ENCODE measurements at regions not wholly inside any gene's neighbourhood (a gene's known extent, or its start where the extent isn't known, plus 50 kb on each side); places are given as distances from the start of the nearest gene placed in this dataset.
"Not testable (repeated sequence)": the region's sequence is repeated elsewhere in the genome, so short reads cannot be mapped to it uniquely, and the experiment has no call there.

- no peak for DNase-seq
Observed at GRCh38 chr2:176826984-176827668, 385.5 kb upstream of the HNRNPA3 start.

GRCh38 chr2:176830362-176830761, 382.2 kb upstream of the HNRNPA3 start:
- peak; percentile 19 for DNase-seq

DNA sequence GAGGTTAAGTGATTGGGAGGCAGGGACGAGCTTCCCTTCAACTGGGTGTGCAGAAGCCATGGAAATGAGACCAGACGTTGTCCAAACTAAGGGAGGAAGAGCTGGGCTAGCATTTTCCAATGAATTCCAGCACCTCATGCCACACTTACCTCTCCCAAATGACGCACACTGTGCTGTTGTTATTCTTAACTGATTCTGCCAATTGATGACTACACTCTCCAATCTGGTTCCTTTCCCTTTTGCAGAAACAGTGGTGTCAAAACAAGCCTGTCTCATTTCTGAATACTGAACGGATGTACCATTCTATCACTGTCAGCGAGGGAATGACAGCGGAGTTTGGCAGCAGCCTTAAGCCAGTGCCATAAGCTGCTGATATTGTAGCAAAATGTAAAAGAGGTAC, 380.5 kb upstream of the HNRNPA3 start:
- DNase-seq = no peak

DNA sequence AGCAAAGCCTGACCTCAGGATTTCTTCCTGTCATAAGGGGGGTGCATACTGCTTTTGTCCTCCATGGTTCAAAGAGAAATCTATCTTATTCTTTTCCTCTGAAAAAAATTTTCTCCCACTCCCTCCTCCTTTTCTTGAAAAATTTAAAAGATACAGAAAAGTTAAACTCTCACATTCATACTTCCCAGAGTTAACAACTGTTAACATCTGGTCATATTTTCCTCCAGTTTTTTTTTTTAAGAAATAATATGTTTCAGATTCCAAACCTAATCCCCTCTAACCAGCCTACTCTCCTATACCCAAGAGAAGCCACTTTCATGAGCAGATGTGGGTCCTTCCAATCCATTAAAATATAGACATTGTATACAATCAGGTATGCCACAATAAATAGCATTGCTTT, 378.9 kb upstream of the HNRNPA3 start:
- DNase-seq = no peak

- no peak for DNase-seq
Observed at GRCh38 chr2:176834226-176834625, 378.4 kb upstream of the HNRNPA3 start.

- no peak for DNase-seq
Observed at GRCh38 chr2:176843208-176843607, 369.4 kb upstream of the HNRNPA3 start.

DNA sequence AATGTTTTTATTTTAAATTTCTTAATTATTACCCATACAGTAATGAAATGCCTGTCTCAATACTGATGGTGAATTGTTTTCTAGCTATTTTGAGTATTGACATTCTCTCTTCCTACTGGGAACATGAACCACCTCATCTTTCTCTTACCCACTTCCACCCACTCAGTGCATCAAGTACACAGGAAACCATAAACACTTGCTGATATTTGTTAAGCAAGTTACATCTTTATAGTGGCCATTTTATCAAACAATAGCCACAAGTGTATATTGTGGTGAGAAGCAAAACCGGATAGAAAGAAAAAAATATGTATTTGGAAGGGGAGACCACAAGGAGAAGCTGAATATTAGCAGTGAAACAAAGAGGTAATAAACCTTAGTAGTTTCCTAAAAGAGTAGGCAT, 368.1 kb upstream of the HNRNPA3 start:
- no peak for DNase-seq

DNA sequence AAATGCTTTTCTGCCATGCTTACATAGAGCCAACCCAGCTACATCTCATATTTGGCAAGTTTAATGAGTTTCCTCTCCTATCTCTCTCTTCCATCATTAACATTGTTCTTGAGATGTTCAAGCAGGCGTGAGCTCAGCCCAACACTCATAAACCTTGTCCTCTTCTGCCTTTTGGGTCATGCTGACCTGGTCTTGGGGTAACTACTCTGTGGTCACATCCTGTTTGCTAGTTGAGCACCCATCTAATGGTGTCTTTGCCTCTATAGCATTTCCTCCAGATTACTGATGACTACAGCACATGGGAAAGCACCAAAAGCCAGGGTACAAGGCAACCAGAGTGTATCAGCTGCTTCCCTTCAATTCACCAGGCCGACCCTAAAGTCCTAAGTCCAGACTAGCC, 366.9 kb upstream of the HNRNPA3 start:
- DNase-seq = no peak

DNA sequence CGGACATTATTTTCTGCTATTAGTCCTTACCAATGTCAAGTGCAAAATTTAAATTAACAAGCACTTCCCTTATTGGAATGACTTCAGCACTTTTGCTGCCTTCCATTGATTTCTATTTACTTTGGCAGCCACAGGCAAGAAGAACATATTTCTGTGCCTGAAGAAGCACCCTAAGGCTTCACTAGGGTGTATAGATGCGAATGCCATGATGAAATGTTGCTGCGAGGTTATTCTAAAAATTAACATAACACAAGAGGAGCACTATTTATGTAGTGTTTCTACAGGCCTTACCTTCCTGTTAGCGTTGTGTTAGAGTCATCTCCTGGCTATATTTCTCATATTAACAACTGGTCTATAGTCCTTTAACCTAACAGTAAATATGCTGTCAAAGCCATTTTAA, 365.0 kb upstream of the HNRNPA3 start:
- DNase-seq = no peak

GRCh38 chr2:176848844-176849243, 363.8 kb upstream of the HNRNPA3 start:
- DNase-seq = no peak

GRCh38 chr2:176851200-176851888, 361.2 kb upstream of the HNRNPA3 start:
- no peak for DNase-seq

DNA sequence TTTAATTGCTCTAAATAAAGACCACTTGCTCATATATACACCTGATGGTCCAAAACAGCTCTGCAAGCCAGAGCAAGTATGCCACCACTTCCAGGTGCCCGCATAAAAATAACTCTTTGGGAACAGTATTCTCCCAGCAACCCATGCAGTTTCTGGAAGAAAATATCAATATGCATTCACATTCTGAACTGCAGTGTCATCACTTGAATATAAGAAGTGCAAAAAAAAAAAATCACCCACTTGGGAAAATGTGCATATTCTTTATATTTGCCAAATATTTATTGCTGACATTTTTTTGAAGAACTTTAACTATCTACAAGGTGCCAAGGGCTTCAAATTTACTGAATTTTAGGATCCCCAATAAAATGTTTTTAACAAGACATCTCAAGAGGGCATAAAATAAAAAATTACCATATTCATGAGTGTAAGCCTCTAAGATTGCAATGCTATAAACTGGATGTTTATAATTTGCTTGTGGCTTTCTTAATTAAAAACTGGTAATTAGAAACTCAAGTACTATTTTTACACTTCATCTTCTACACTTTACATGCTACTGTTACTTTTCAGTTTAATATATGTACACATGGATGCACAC, 360.6 kb upstream of the HNRNPA3 start:
- no peak for DNase-seq

DNA sequence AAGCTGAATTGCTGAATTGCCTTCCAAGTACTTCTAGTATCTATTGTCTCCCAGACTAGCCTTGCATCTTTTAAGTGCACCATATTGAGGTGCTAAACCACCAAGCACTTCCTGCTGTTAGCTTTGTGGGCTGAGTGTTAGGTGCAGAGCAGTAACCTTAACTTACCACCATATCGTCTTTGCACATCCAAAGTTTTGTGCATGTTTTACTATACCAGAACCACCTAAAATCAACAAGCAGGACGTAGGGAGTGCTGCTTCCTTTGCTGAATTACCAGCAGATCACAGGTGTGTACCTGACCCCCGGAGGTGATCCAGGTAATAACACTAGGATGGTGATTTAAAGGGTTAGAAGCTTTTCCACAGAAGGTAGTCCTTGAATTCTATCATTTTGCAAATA, 359.9 kb upstream of the HNRNPA3 start:
- DNase-seq = peak; percentile 15

GRCh38 chr2:176854062-176854461, 358.5 kb upstream of the HNRNPA3 start:
- DNase-seq = no peak

DNA sequence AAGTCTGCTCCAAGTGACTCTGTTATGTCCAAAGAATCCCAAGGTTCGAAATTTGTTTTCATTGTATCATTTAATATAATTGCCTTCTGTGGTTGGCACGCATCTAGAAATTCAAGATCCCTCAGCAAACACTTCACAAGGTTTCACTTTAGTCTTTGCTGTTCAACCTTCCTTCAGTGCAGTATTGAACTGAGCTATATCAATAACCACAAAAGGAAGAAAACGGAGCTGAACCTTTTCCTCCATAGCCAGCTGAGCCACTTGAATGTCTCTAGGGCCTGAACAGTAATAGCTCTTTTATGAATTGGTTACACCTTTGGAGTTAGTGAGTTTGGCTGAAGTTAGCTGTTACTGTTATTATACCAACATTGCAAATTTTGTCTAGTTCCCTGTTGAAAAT, 357.7 kb upstream of the HNRNPA3 start:
- no peak for DNase-seq

DNA sequence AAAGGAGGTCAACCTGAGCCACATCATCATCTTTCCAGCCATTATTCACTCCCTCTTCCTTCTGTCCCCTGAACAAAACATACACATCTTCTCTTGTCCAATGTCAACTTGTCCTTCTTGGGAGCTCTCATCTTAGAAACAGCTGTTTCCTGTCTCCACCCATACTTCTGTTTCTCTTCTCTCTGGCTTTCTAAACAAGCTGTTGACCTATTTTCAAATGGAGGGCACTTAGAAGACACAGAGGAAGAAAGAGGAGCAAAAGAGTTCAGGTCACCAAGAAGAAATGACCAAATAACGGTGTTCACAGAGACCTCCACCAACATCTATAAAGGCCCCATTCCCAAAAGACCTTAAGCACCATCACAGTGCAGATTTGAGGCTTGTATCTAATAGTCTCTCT, 355.9 kb upstream of the HNRNPA3 start:
- no peak for DNase-seq

- DNase-seq = no peak
Observed at GRCh38 chr2:176865336-176865735, 347.3 kb upstream of the HNRNPA3 start.

DNA sequence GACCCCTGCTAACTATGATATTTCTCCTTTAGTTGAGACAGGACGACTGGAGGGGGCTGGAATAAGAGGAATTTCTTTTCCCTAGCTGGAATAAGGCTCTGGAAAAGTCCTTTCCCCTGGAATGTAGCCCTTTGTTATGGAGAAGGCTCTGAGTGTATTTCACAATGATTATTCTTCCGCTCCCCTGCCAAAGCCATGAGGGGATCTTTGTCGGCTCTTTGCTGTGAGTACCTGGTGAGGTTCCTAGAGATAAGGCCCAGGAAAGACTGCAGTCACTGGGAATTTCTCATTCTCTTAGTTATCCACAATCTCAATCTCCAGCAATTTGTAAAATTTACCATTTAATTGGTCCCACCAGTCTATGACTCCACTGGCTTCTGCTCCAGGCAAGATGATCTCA, 340.2 kb upstream of the HNRNPA3 start:
- DNase-seq = no peak

DNA sequence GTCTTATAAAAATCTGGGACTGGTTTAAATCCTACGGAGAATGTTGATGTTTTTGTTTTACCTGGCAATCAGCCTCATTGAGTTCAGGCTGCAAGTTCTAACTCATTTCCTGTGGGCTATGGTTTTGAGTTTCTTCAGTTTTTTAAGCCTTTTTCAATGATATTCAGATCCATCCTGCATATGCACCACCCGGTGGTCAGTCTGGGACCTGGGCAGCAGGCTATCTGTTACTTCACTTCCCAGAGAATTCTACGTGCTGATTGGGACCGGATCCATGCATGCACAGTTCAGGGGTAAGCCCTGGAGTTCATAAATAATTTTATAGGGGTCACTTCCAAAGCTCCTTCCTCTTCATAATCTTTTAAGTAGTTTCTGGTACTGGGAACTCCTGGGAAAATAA, 339.2 kb upstream of the HNRNPA3 start:
- DNase-seq = no peak

- DNase-seq = no peak
Observed at GRCh38 chr2:176876493-176877103, 336.0 kb upstream of the HNRNPA3 start.

DNA sequence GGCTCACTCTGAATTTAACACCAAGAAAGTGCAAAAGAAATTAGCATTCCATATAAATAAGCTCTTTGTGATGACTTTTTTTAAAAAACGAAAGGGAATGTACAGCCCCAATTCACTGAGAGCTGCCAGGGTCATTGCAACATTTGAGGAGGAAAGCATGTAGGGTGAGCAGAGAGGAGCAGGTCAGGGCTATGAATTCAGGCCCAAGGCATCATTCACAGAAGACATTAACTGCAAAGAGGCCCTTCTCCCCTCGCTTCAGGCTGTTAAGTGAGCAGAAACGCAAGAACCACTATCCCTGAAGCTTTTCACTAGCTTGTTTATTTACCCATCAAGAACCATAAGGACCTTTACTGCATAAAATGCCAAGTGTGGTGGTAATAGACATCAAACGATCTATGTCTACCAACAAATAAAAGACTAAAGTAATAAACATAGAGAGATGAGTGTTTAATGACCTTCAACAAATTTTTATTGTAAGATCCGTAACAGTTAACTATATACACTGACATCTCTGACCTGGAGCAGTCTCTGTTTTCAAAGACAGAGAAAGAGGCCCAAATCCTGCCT, 333.1 kb upstream of the HNRNPA3 start:
- DNase-seq = no peak

- DNase-seq = not testable (repeated sequence)
Observed at GRCh38 chr2:176882045-176882444, 330.5 kb upstream of the HNRNPA3 start.

DNA sequence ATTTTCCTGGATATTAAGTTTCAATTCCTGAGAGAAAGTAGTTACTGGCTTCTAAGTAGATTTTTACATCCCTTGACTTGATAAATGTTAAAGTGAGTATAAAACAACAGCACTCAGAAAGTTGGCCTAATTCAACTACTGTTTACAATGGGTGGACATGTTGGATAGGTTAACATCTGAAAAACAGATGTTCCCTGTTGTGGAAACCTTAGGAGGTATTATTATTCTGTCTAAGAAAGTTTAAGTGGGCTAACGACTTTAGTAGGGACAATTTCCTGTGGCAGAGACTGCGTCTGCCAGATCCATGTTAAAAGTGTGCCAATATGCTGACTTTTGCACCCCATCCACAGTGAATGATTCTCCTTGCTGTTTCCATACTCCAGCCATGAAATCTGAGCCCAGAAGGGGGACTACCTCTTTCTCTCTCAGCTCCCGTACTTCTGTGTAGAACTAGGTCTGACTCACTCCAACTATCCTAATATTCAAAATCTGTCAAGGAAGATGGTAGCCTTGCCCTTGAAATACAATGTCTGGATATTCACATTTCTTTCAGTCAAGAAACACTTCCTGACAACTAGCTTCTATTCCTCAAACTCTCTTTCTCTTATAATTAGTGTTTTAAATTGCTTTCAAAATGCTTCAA, 327.5 kb upstream of the HNRNPA3 start:
- no peak for DNase-seq

All from CD4-positive, alpha-beta T cell treated with Interleukin-6 for 4 hours (primary cell).